OCI-LY7 (cell line): ENCODE measurements at regions not wholly inside any gene's neighbourhood (a gene's known extent, or its start where the extent isn't known, plus 50 kb on each side); places are given as distances from the start of the nearest gene placed in this dataset.
A peak's percentile ranks its signal among the peaks of the same experiment; 100 is the strongest.

ENCODE experiments used
- BruUV-seq: library from RNA; stranded (reverse); fragments of 400-500 nt; replicated peaks from 2 replicates; lab custom pipeline; 2021; lab: Mats Ljungman, UMichigan
- CTCF ChIA-PET: fragments of 300-600 bp; sonication (Branson Sonifier 250); formaldehyde crosslinking; loops from one replicate; lab custom pipeline; 2022; ENCODE audit warnings: antibody characterized with exemption; ENCODE audit not compliant: unreplicated experiment; lab: Charles Lee
- POLR2A ChIA-PET: fragments of 300-600 bp; sonication (Branson Sonifier 250); formaldehyde crosslinking; loops from one replicate; lab custom pipeline; 2022; ENCODE audit warnings: antibody characterized with exemption; lab: Charles Lee
- DNase-seq: peaks from one replicate; pipeline ENCODE4 v3.0.0-alpha.2; 2015; ENCODE audit warnings: low spot score
- H2AFZ ChIP-seq: fragments of 200-600 bp; sonication (generic), shearing (Covaris generic); 2 replicates; pipeline ENCODE4 v1.6.1; 2014; ENCODE audit warnings: mild to moderate bottlenecking, antibody characterized with exemption, low read length, moderate library complexity
- H3K27ac ChIP-seq: fragments of 200-600 bp; sonication (generic); 2 replicates; pipeline ENCODE4 v1.5.1; 2014; ENCODE audit warnings: mixed run types, low read depth, mild to moderate bottlenecking, moderate library complexity, low read length, inconsistent platforms; ENCODE audit not compliant: poor library complexity, severe bottlenecking
- H3K36me3 ChIP-seq: fragments of 200-600 bp; sonication (generic); 2 replicates; pipeline ENCODE4 v1.6.1; 2014; ENCODE audit warnings: mild to moderate bottlenecking, antibody characterized with exemption, low read length, moderate library complexity, mixed read lengths; ENCODE audit not compliant: insufficient read depth
- H3K4me1 ChIP-seq: fragments of 200-600 bp; sonication (generic); 2 replicates; pipeline ENCODE4 v1.5.1; 2014; ENCODE audit warnings: mild to moderate bottlenecking, low read length; ENCODE audit not compliant: insufficient read depth, poor library complexity, severe bottlenecking
- H3K4me2 ChIP-seq: fragments of 200-600 bp; sonication (generic); 2 replicates; pipeline ENCODE4 v1.6.1; 2014; ENCODE audit warnings: mild to moderate bottlenecking, low read length
- H3K4me3 ChIP-seq: fragments of 200-600 bp; sonication (generic); 2 replicates; pipeline ENCODE4 v1.5.1; 2014; ENCODE audit warnings: mild to moderate bottlenecking, low read depth, low read length; ENCODE audit not compliant: poor library complexity, severe bottlenecking
- H3K79me2 ChIP-seq: fragments of 200-600 bp; sonication (generic); 2 replicates; pipeline ENCODE4 v1.6.1; 2016; ENCODE audit warnings: low read depth, mild to moderate bottlenecking, low read length, moderate library complexity, mixed read lengths; ENCODE audit not compliant: insufficient read depth
- H3K9me2 ChIP-seq: fragments of 200-600 bp; sonication (generic); 2 replicates; pipeline ENCODE4 v1.6.1; 2016; ENCODE audit warnings: mild to moderate bottlenecking, low read length, mixed read lengths; ENCODE audit not compliant: insufficient read depth
- H3K9me3 ChIP-seq: fragments of 200-600 bp; sonication (generic); 2 replicates; pipeline ENCODE4 v1.6.1; 2014; ENCODE audit warnings: mild to moderate bottlenecking, mixed run types, low read length, mixed read lengths
- H4K20me1 ChIP-seq: fragments of 200-600 bp; sonication (generic); 2 replicates; pipeline ENCODE4 v1.6.1; 2014; ENCODE audit warnings: mild to moderate bottlenecking, antibody characterized with exemption, low read length, moderate library complexity, mixed read lengths; ENCODE audit not compliant: insufficient read depth
- CTCF ChIP-seq: fragments of 200-600 bp; sonication (generic); conservative IDR thresholded peaks from 2 replicates; pipeline ENCODE4 v1.5.1; 2014; ENCODE audit warnings: mild to moderate bottlenecking, antibody characterized with exemption, low read length, moderate library complexity, mixed read lengths
- EZH2phosphoT487 ChIP-seq: fragments of 200-600 bp; sonication (generic); IDR thresholded peaks from 2 replicates; pipeline ENCODE4 v1.6.1; 2018; ENCODE audit warnings: low read depth, borderline replicate concordance, mild to moderate bottlenecking, mixed run types, antibody characterized with exemption, low read length, moderate library complexity, mixed read lengths
- intact Hi-C: fragments of 100-400 bp; cut with micrococcal nuclease; formaldehyde crosslinking; loops from one replicate; pipeline ENCODE4 v1.10.0; 2022; ENCODE audit not compliant: unreplicated experiment

DNA sequence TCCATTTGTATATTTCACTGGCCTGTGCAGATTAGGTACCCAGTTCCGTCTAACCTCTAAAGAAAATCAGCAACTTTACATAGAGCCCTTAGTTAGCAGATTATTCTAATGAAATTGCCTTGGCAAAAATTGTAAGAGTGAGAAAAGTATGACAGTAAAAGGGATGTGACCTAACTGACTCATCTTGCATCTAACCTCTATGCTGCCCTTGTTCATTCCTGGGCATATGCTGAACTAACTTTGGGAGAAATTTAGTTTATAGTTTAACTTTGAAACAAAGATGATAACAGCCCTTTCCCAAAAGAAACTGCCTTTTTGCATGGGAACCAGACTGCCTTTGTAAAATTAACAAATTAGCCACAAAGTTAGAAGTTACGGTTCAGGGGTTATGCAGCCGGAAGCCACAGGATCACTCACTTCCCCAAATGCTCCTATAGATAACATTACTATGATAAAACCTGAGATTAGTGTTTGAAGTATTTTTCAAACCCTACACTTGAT is 839.8 kb upstream of the ALCAM start:
- Histone ChIP-seq H3K4me2 (peak overlapping the region; percentile 70), H2AFZ (peak overlapping the region; percentile 76; the same call in 1 of the 2 replicates), H3K4me3 (peak overlapping the region; percentile 61), H3K4me1 (peaks cover 57% of the 10 kb centered on the region), H3K79me2 (peaks cover 42% of the 10 kb centered on the region; the same call in 1 of the 2 replicates), H3K27ac (peak overlapping the region; percentile 96), H3K9me2 (no peaks in the 10 kb centered on the region), H3K9me3 (peaks cover 27% of the 10 kb centered on the region), H3K36me3 (peaks cover 28% of the 10 kb centered on the region), H4K20me1 (no peaks in the 10 kb centered on the region)
- CTCF ChIA-PET = no interaction called here
- intact Hi-C loops = loop anchor here (10.0 kb wide), 2 partner anchors 1288 to 1728 kb away; no protein-coding TSS in a partner anchor
- peak; percentile 65 for DNase-seq
- TF ChIP-seq CTCF (no peak), EZH2phosphoT487 (no peak)
- no TSS peak for BruUV-seq
- POLR2A ChIA-PET = no interaction called here

GRCh38 chr3:104530934-104531333 is 835.8 kb upstream of the ALCAM start:
- BruUV-seq = no TSS peak
- no peak for DNase-seq
- CTCF ChIA-PET = no interaction called here
- no peak for TF ChIP-seq CTCF
- TF ChIP-seq EZH2phosphoT487 = no peak
- no peak overlapping the region for H2AFZ ChIP-seq
- no peak overlapping the region for H3K27ac ChIP-seq
- H3K9me3 ChIP-seq = peaks cover 57% of the 10 kb centered on the region
- intact Hi-C loops = no loop called here
- peaks cover 35% of the 10 kb centered on the region for H3K36me3 ChIP-seq
- H3K4me2 ChIP-seq = no peak overlapping the region
- H3K4me3 ChIP-seq = no peak overlapping the region
- H4K20me1 ChIP-seq = no peaks in the 10 kb centered on the region
- POLR2A ChIA-PET = interaction anchor here (1.2 kb wide), 1 partner anchor 19 kb away, joined by 3 read pairs; no protein-coding TSS in a partner anchor
- H3K4me1 ChIP-seq = peaks cover 18% of the 10 kb centered on the region
- no peaks in the 10 kb centered on the region for H3K9me2 ChIP-seq
- H3K79me2 ChIP-seq = peaks cover 10% of the 10 kb centered on the region; the same call in 1 of the 2 replicates

DNA sequence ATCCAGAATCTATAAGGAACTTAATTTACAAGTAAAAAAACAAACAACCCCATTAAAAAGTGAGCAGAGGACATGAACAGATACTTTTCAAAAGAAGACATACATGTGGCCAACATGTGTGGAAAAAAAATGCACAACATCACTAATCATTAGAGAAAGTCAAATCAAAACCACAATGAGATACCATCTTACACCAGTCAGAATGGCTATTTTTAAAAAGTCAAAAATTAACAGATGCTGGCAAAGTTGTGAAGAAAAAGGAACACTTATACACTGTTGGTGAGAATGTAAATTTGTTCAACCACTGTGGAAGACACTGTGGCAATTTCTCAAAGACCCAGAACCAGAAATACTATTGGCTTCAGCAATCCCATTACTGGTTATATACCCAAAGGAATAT is 830.0 kb upstream of the ALCAM start:
- Histone ChIP-seq H2AFZ (no peak overlapping the region), H3K36me3 (peaks cover 9% of the 10 kb centered on the region; the same call in 1 of the 2 replicates), H3K79me2 (no peaks in the 10 kb centered on the region), H3K9me3 (peaks cover 33% of the 10 kb centered on the region), H3K4me2 (no peak overlapping the region), H4K20me1 (no peaks in the 10 kb centered on the region), H3K4me1 (no peaks in the 10 kb centered on the region), H3K9me2 (no peaks in the 10 kb centered on the region), H3K4me3 (no peak overlapping the region), H3K27ac (no peak overlapping the region)
- TF ChIP-seq CTCF (no peak), EZH2phosphoT487 (no peak)
- no peak for DNase-seq
- ChIA-PET POLR2A (no interaction called here), CTCF (no interaction called here)
- BruUV-seq = no TSS peak
- intact Hi-C loops = no loop called here
